Thyroid gland (tissue), 4 donors: ENCODE measurements at regions not wholly inside any gene's neighbourhood (a gene's known extent, or its start where the extent isn't known, plus 50 kb on each side); places are given as distances from the start of the nearest gene placed in this dataset.
A peak's percentile ranks its signal among the peaks of the same experiment; 100 is the strongest.

Experiments used
- DNase-seq, 2 donors: peaks; one replicate each; pipeline ENCODE4 v3.0.0-alpha.2; 2019
- H3K27ac ChIP-seq, 3 donors: fragments of 200-600 bp; sonication (generic); 1 replicate in 2 of 3; 2 replicates in 1 of 3; pipeline ENCODE4 v1.5.1; 2016 to 2019; ENCODE audit warnings: mild to moderate bottlenecking in 1 of 3, moderate library complexity in 1 of 3
- H3K27me3 ChIP-seq: fragments of 200-600 bp; sonication (generic); one replicate; pipeline ENCODE4 v1.5.1; 2019
- H3K36me3 ChIP-seq, 2 donors: fragments of 200-600 bp; sonication (generic); one replicate each; pipeline ENCODE4 v1.5.1; 2016 to 2019
- H3K4me1 ChIP-seq, 2 donors: fragments of 200-600 bp; sonication (generic); one replicate each; pipeline ENCODE4 v1.5.1; 2017 to 2019
- H3K4me3 ChIP-seq, 3 donors: fragments of 200-600 bp; sonication (generic); replicated peaks in 1 of 3; 1 replicate in 2 of 3; 2 replicates in 1 of 3; pipeline ENCODE4 v1.5.1; 2016; ENCODE audit warnings: mild to moderate bottlenecking in 1 of 3
- H3K9me3 ChIP-seq: fragments of 200-600 bp; sonication (generic); one replicate; pipeline ENCODE4 v1.5.1; 2017
- POLR2A ChIP-seq, 2 donors: fragments of 450-650 bp; IDR thresholded peaks; one replicate each; pipeline ENCODE4 v1.6.1; 2017; ENCODE audit warnings: antibody characterized with exemption in 2 of 2, mild to moderate bottlenecking in 2 of 2, moderate library complexity in 1 of 2
- WGBS, 2 donors: methylation state at CpG; one replicate each; pipeline ENCODE4 v1.1.5; 2017; 5-methylcytosine and 5-hydroxymethylcytosine counted together
- intact Hi-C: fragments of 100-400 bp; cut with DNase I; formaldehyde crosslinking; loops from one replicate; pipeline ENCODE4 v1.15.1; 2023
- TF ChIP-seq, protein P1 (sequence below), 6 experiments: fragments of 200-600 bp in 3 of 6; fragments of 450-650 bp in 3 of 6; sonication (generic) in 3 of 6; IDR thresholded peaks; one replicate each; pipeline ENCODE4 v1.5.1; 2016 to 2019; ENCODE audit warnings: antibody characterized with exemption in 6 of 6, mild to moderate bottlenecking in 2 of 6, inconsistent platforms in 1 of 6, moderate library complexity in 1 of 6

DNA sequence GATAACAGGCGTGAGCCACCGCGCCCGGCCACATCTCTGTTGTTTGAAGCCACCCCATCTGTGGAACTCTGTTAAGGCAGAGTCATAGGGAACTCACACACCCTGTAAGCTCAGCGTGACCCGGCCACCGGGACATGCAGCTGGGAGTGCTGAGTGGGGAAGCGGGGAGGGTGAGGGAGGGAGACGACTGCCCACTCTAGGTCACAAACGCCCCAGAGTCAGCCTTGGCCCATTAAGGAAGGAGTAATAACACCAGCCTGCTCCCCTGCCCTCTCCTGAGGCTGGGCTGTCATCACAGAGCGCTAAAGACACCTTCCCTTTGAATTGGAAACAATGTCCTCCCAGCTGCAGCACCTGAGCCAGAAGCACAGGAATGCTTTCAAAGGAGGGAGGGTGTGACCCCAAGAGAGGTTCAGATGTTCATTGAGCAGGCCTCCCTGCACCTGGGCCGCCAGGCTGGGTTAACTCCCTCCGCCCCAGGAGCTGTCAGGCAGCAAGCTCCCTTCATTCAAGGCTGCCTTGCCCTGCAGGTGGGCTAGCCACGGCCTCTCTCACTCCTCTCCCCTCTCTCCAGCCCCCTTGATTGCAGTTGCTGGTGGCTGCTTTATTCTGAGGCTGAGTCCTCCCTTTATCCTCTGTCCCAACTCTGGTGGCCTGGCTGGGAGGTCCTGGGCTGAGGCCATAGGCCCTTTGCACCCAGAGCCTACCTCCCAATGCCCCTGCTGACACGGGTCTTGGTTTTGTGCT is 77.2 kb upstream of the HPCAL1 start:
- Histone ChIP-seq H3K4me1 (peaks cover 0 to 5% of the 10 kb centered on the region in 2 donors), H3K4me3 (no peak overlapping the region), H3K9me3 (no peaks in the 10 kb centered on the region), H3K36me3 (no peaks in the 10 kb centered on the region), H3K27me3 (no peaks in the 10 kb centered on the region), H3K27ac (no peak overlapping the region)
- no peak for DNase-seq
- WGBS, 2 donors = 81% methylated on average over 12 to 13 of the region's 15 CpGs
- TF ChIP-seq, protein P1, sequence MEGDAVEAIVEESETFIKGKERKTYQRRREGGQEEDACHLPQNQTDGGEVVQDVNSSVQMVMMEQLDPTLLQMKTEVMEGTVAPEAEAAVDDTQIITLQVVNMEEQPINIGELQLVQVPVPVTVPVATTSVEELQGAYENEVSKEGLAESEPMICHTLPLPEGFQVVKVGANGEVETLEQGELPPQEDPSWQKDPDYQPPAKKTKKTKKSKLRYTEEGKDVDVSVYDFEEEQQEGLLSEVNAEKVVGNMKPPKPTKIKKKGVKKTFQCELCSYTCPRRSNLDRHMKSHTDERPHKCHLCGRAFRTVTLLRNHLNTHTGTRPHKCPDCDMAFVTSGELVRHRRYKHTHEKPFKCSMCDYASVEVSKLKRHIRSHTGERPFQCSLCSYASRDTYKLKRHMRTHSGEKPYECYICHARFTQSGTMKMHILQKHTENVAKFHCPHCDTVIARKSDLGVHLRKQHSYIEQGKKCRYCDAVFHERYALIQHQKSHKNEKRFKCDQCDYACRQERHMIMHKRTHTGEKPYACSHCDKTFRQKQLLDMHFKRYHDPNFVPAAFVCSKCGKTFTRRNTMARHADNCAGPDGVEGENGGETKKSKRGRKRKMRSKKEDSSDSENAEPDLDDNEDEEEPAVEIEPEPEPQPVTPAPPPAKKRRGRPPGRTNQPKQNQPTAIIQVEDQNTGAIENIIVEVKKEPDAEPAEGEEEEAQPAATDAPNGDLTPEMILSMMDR (IDR thresholded peaks at IDR 0.05) = no peak
- TF ChIP-seq POLR2A (IDR thresholded peaks at IDR 0.05) = no peak
- intact Hi-C loops = no loop called here

DNA sequence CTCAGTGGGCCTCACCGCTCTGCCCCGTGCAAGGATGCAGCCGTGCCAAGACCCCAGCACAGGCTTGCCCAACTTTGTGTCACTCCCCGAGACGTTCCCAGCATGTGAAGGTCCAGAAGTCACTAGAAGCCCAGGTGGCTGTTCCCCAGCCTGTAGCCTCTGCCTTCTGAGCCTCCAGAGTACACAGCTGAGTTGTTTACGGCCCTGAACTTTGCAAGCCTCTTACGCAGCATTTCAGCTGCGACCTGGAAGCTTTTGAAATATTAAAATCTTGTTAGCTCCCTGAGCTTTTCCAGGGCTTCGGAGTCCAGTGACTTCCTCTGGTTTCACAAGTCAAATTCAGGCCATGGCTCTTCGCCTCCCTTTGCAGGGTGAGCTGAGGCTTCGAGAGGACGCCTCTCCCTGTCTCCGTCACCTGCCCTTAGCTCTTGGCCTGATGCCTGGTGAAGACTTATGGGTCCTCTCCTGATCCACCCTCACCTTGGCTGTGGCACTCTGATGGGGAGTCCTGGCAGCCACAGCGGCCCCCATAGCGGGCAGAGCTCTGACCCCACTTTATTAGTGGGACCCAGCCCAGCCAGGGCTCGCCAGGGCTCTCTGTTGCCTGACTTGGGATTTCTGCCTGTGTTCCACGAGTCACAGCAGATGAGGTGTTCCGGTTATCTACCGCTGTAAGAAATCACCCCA is 76.5 kb upstream of the HPCAL1 start:
- Histone ChIP-seq H3K27ac (no peak overlapping the region), H3K9me3 (no peaks in the 10 kb centered on the region), H3K27me3 (no peaks in the 10 kb centered on the region), H3K4me3 (no peak overlapping the region), H3K36me3 (no peaks in the 10 kb centered on the region), H3K4me1 (peaks cover 0 to 5% of the 10 kb centered on the region in 2 donors)
- 87 to 90% methylated on average over 16 to 19 of the region's 19 CpGs for WGBS, 2 donors
- peak; percentile 12 to 16 for DNase-seq
- TF ChIP-seq POLR2A (IDR thresholded peaks at IDR 0.05) = no peak
- TF ChIP-seq, protein P1 (IDR thresholded peaks at IDR 0.05) = no peak
- intact Hi-C loops = no loop called here

DNA sequence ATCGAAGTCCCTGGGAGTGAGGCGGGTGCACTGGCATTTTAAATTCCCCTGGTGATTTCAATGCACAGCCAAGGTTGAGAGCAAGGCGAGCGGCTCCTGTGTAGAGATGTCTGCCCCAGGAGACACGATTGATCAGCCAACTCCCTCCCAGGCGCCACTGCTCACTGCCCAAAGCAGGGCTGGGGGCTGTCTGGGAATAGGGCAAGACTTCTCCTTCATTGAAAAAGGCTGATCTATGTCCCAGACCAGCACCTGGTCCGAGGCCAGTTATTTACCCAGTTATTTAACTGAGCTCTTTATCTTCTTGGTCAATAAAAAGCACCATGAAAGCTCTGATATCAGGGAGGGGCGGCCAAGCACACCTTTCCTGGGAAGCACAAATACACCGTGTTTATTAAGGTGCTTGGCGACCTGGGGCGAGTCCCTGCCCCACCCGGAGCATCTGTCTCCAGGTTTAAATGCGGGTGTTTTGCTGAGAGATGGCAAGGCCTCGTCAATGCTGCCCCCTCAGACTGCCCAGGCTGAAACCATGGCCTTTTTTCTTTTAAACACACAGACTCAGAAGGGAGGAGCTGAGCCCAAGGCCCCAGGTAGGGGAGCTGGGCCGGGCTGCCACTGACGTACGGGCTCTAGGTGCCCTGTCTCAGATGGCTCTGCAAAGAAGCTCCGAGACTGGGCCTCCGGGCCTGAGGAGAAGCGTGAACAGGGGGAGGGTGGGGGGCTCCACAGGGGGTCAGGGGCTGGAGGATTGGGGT is 73.9 kb upstream of the HPCAL1 start:
- no peaks in the 10 kb centered on the region for H3K9me3 ChIP-seq
- no peak overlapping the region for H3K27ac ChIP-seq
- H3K4me1 ChIP-seq = peaks cover 0 to 5% of the 10 kb centered on the region in 2 donors
- no peaks in the 10 kb centered on the region for H3K36me3 ChIP-seq
- H3K27me3 ChIP-seq = no peaks in the 10 kb centered on the region
- TF ChIP-seq, protein P1 (IDR thresholded peaks at IDR 0.05) = no peak
- TF ChIP-seq POLR2A (IDR thresholded peaks at IDR 0.05) = no peak
- DNase-seq = no peak
- 80 to 81% methylated on average over 17 to 18 of the region's 20 CpGs for WGBS, 2 donors
- intact Hi-C loops = no loop called here
- H3K4me3 ChIP-seq = no peak overlapping the region

DNA sequence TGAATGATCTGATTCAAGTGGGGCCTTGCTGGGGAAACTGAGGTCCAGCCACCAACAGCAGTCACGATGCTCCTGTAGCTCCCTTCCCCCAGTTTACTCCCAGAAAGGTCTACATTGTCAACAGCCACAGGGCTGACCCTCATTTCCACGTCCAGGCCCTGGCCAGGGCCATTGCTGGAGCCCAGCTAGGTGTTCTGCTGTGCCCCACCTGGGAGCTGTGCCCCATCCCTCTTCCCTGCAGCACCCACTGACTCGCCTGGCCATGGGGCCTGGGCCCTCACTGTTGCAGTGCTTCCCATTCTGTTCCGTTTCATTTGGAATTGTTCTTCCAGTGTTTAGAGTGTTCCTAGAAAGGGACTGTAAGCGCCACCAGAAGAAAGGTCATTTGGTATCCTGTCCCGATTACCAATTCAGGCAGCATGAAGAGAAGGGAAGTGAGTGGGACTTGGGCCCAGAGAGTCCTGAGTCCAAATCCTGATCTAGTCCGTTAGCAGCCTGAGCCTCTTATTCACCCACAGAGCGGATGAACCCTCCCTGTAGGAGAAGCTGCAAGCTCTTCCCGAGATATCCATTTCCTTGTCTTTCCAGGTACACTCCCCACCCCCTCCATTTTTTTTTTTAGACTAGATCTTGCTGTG is 73.1 kb upstream of the HPCAL1 start:
- TF ChIP-seq POLR2A (IDR thresholded peaks at IDR 0.05) = no peak
- TF ChIP-seq, protein P1 (IDR thresholded peaks at IDR 0.05) = no peak
- no peak for DNase-seq
- H3K4me1 ChIP-seq = peaks cover 0 to 5% of the 10 kb centered on the region in 2 donors
- no peak overlapping the region for H3K27ac ChIP-seq
- H3K27me3 ChIP-seq = no peaks in the 10 kb centered on the region
- no peaks in the 10 kb centered on the region for H3K36me3 ChIP-seq
- 66 to 82% methylated on average over 8 to 9 of the region's 9 CpGs for WGBS, 2 donors
- H3K9me3 ChIP-seq = no peaks in the 10 kb centered on the region
- H3K4me3 ChIP-seq = no peak overlapping the region
- intact Hi-C loops = no loop called here
